Lung (tissue), 11 donors: ENCODE measurements at regions not wholly inside any gene's neighbourhood (a gene's known extent, or its start where the extent isn't known, plus 50 kb on each side); places are given as distances from the start of the nearest gene placed in this dataset.
A peak's percentile ranks its signal among the peaks of the same experiment; 100 is the strongest.

Source experiments
- ATAC-seq: fragments of 200-7000 bp; cut with Tn5 transposase; one replicate; pipeline ENCODE4 v1.9.1; 2020; ENCODE audit warnings: moderate number of reproducible peaks; ENCODE audit not compliant: insufficient read depth, low FRiP score
- DNase-seq, 3 donors: peaks; one replicate each; pipeline ENCODE4 v3.0.0-alpha.2; 2013 to 2017
- H3K27ac ChIP-seq, 2 donors: one replicate each; pipeline ENCODE4 v1.5.1; 2013; ENCODE audit warnings: mild to moderate bottlenecking in 2 of 2, moderate library complexity in 2 of 2, control low read depth in 1 of 2, inconsistent platforms in 1 of 2, low read depth in 1 of 2, low read length in 1 of 2
- H3K27me3 ChIP-seq, 3 donors: one replicate each; pipeline ENCODE4 v1.5.1; 2013; ENCODE audit warnings: low read length in 2 of 3; ENCODE audit not compliant: control insufficient read depth in 3 of 3, insufficient read depth in 3 of 3
- H3K36me3 ChIP-seq, 4 donors: one replicate each; pipeline ENCODE4 v1.5.1; 2013; ENCODE audit warnings: low read length in 4 of 4, mild to moderate bottlenecking in 1 of 4, moderate library complexity in 1 of 4; ENCODE audit not compliant: control insufficient read depth in 4 of 4, insufficient read depth in 4 of 4
- H3K4me1 ChIP-seq, 5 donors: one replicate each; pipeline ENCODE4 v1.5.1; 2013; ENCODE audit warnings: low read length in 5 of 5, mild to moderate bottlenecking in 2 of 5, moderate library complexity in 1 of 5; ENCODE audit not compliant: control insufficient read depth in 5 of 5, insufficient read depth in 5 of 5
- H3K4me3 ChIP-seq: one replicate; pipeline ENCODE4 v1.5.1; 2013; ENCODE audit warnings: mild to moderate bottlenecking, control low read depth, moderate library complexity
- H3K9ac ChIP-seq, 2 donors: one replicate each; pipeline ENCODE4 v1.5.1; 2013; ENCODE audit warnings: low read length in 2 of 2, control low read depth in 1 of 2; ENCODE audit not compliant: insufficient read depth in 1 of 2
- H3K9me3 ChIP-seq, 4 donors: one replicate each; pipeline ENCODE4 v1.5.1; 2013; ENCODE audit warnings: low read length in 3 of 4, mild to moderate bottlenecking in 1 of 4, moderate library complexity in 1 of 4; ENCODE audit not compliant: control insufficient read depth in 4 of 4, insufficient read depth in 3 of 4
- CTCF ChIP-seq: IDR thresholded peaks from 2 replicates; pipeline ENCODE4 v1.5.1; 2012; ENCODE audit warnings: mild to moderate bottlenecking; ENCODE audit errors: control extremely low read depth, extremely low read depth
- WGBS, 2 donors: extraction: QIAGEN DNeasy Blood & Tissue Kit; methylation state at CpG; one replicate each; pipeline ENCODE4 v1.1.7; 2013; 5-methylcytosine and 5-hydroxymethylcytosine counted together
- donor health status: control.
- donor health status: control.
- donor health status: Bipolar disorder and iron deficiency.
- donor health status: healthy.
- donor health status: DM: yes; HTN: yes; CAD: no.

GRCh38 chr1:87505391-87505983 is 176.8 kb downstream of the LMO4 start:
- no peak for TF ChIP-seq CTCF
- H3K4me3 ChIP-seq: no peak overlapping the region
- H3K9ac ChIP-seq: no peak overlapping the region
- no peak overlapping the region for H3K27ac ChIP-seq
- H3K9me3 ChIP-seq: no peaks in the 10 kb centered on the region
- DNase-seq: no peak
- 67 to 81% methylated on average over 9 of the region's 9 CpGs for WGBS, 2 donors
- peaks cover 0 to 12% (median 7%) of the 10 kb centered on the region in 5 donors for H3K4me1 ChIP-seq
- H3K27me3 ChIP-seq: no peaks in the 10 kb centered on the region
- no peak for ATAC-seq
- no peaks in the 10 kb centered on the region for H3K36me3 ChIP-seq

- WGBS, 2 donors: 69 to 77% methylated on average over 8 of the region's 8 CpGs
- no peaks in the 10 kb centered on the region for H3K9me3 ChIP-seq
- TF ChIP-seq CTCF: no peak
Measured at GRCh38 chr1:87506147-87506546, 177.5 kb downstream of the LMO4 start.

GRCh38 chr1:87508247-87508787 is 179.6 kb downstream of the LMO4 start:
- DNase-seq (peak in 2 of 3 donors; percentile 74 to 86), ATAC-seq (no peak)
- no peaks in the 10 kb centered on the region for H3K9me3 ChIP-seq
- H3K4me1 ChIP-seq: peaks cover 0 to 19% (median 8%) of the 10 kb centered on the region in 5 donors
- no peaks in the 10 kb centered on the region for H3K36me3 ChIP-seq
- H3K27me3 ChIP-seq: no peaks in the 10 kb centered on the region
- TF ChIP-seq CTCF: no peak
- no peak overlapping the region for H3K27ac ChIP-seq
- WGBS, 2 donors: 69 to 75% methylated on average over 1 of the region's 1 CpG
- no peak overlapping the region for H3K9ac ChIP-seq
- no peak overlapping the region for H3K4me3 ChIP-seq

More at GRCh38 chr1:87506147-87506546, 177.5 kb downstream of the LMO4 start:
- DNase-seq: no peak
- no peak overlapping the region for H3K27ac ChIP-seq
- no peak for ATAC-seq
- no peak overlapping the region for H3K9ac ChIP-seq
- H3K4me3 ChIP-seq: no peak overlapping the region
- no peaks in the 10 kb centered on the region for H3K27me3 ChIP-seq
- H3K36me3 ChIP-seq: no peaks in the 10 kb centered on the region
- H3K4me1 ChIP-seq: peaks cover 0 to 12% (median 7%) of the 10 kb centered on the region in 5 donors
